ENCODE measurements at regions not wholly inside any gene's neighbourhood (a gene's known extent, or its start where the extent isn't known, plus 50 kb on each side); places are given as distances from the start of the nearest gene placed in this dataset.

DNA sequence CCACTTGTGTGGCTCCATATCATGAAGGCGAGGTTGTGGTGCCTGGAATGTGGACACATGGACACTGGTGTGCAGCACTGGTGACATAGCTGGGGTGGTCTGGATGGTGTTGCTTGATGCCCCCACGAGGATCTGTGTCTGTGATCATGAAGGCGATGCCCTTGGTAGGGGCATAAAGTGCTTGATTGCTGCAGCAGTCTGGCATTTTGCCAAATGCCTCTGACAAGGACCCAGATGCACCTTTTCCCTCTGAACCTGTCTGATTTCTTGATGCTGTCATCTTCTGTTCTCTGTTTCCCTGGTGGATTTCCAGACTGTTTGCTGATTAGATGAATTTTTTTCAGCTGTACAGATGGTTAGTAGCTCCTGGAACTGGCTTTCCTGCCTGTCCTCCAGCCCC, 752.0 kb upstream of the HS6ST1 start:
- H3K27ac ChIP-seq (ENCODE audit: low read depth, low read length), result no peak overlapping the region
- no peak overlapping the region for H3K4me3 ChIP-seq (ENCODE audit: low read depth in 1 of 2, low read length in 2 of 2)
- no peaks in the 10 kb centered on the region for H3K4me1 ChIP-seq (ENCODE audit: insufficient read depth, low read length)
- no peaks in the 10 kb centered on the region for H3K27me3 ChIP-seq (ENCODE audit: control insufficient read depth in 1 of 2, insufficient read depth in 2 of 2, low read length in 2 of 2)
- no peaks in the 10 kb centered on the region for H3K9me3 ChIP-seq (ENCODE audit: low read length)
- H3K9ac ChIP-seq (ENCODE audit: low read length), result no peak overlapping the region
- no peaks in the 10 kb centered on the region for H3K36me3 ChIP-seq (ENCODE audit: insufficient read depth, low read length)

DNA sequence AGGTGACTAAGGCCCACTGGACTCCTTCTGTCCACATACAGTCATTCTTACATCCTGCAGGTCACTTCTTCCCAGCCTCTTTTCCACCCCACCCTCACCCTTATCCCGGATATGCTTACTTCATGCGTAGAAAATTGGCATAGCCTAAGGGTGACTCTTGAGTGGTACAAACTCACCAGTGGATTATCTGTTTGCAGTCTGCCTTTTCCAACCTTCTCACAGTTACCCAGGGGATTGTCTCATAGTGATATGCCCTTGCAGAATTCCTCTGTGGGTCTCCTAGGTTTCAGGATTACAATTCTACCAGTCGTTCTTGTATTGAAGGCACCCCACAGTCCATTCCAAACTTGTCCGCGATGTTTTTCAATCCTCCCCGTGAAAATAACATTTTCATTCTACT, 752.9 kb upstream of the HS6ST1 start:
- no peak overlapping the region for H3K4me3 ChIP-seq (ENCODE audit: low read depth in 1 of 2, low read length in 2 of 2)
- H3K9ac ChIP-seq (ENCODE audit: low read length), result no peak overlapping the region
- no peaks in the 10 kb centered on the region for H3K36me3 ChIP-seq (ENCODE audit: insufficient read depth, low read length)
- H3K4me1 ChIP-seq (ENCODE audit: insufficient read depth, low read length), result no peaks in the 10 kb centered on the region
- no peaks in the 10 kb centered on the region for H3K9me3 ChIP-seq (ENCODE audit: low read length)
- H3K27me3 ChIP-seq (ENCODE audit: control insufficient read depth in 1 of 2, insufficient read depth in 2 of 2, low read length in 2 of 2), result no peaks in the 10 kb centered on the region
- no peak overlapping the region for H3K27ac ChIP-seq (ENCODE audit: low read depth, low read length)

DNA sequence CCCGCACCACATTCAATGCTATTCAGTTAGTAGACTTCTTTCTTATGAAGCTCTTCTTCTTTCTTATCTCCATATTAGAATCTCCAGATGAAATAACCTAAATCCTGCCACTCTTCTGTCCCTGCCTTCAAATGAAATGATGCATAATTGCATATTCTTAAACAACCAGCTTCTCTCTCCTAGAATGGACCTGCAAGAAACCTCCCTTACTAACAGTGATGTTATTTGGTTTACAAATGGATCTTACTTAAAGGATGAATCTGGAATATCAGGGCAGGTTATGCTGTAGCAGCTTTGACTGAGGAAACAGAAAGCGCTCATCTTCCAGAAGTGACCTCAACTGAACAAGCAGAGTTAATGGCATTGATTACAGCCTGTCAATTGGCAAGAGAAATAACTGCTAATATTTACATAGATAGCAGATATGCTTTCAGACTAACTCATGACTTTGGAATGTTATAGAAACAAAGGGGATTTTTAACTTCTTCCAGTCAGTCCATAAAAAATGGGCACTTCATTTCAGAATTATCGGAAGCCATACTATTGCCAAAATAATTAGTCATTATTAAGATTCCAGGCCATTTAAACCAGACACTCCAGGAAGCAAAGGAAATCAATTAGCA, 755.7 kb upstream of the HS6ST1 start:
- Histone ChIP-seq H3K4me3 (ENCODE audit: low read depth in 1 of 2, low read length in 2 of 2) (no peak overlapping the region), H3K4me1 (ENCODE audit: insufficient read depth, low read length) (no peaks in the 10 kb centered on the region), H3K9ac (ENCODE audit: low read length) (no peak overlapping the region), H3K27me3 (ENCODE audit: control insufficient read depth in 1 of 2, insufficient read depth in 2 of 2, low read length in 2 of 2) (no peaks in the 10 kb centered on the region), H3K9me3 (ENCODE audit: low read length) (no peaks in the 10 kb centered on the region), H3K36me3 (ENCODE audit: insufficient read depth, low read length) (no peaks in the 10 kb centered on the region), H3K27ac (ENCODE audit: low read depth, low read length) (no peak overlapping the region)

DNA sequence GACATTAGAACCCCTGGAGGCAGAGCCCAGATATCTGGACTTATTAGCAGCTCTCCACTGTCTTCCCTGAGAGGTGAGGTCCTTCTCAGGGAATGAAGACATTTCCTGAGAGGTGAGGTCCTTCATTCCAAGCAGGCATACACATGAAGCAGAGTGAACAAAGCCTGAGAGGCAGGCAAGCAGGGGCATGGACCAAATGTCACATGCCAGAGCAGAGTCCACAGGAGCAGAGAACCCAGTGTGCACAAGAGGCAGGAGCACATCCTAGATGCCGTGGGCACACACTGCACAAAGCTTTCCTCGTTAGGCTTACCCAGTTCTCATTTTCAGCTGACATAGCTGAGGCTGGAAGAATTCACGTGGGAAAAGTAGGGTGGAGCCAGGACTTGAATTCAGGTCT, 759.9 kb upstream of the HS6ST1 start:
- H3K27ac ChIP-seq (ENCODE audit: low read depth, low read length), result no peak overlapping the region
- H3K9me3 ChIP-seq (ENCODE audit: low read length), result no peaks in the 10 kb centered on the region
- no peaks in the 10 kb centered on the region for H3K4me1 ChIP-seq (ENCODE audit: insufficient read depth, low read length)
- H3K27me3 ChIP-seq (ENCODE audit: control insufficient read depth in 1 of 2, insufficient read depth in 2 of 2, low read length in 2 of 2), result no peaks in the 10 kb centered on the region
- H3K36me3 ChIP-seq (ENCODE audit: insufficient read depth, low read length), result no peaks in the 10 kb centered on the region
- H3K9ac ChIP-seq (ENCODE audit: low read length), result no peak overlapping the region
- no peak overlapping the region for H3K4me3 ChIP-seq (ENCODE audit: low read depth in 1 of 2, low read length in 2 of 2)

DNA sequence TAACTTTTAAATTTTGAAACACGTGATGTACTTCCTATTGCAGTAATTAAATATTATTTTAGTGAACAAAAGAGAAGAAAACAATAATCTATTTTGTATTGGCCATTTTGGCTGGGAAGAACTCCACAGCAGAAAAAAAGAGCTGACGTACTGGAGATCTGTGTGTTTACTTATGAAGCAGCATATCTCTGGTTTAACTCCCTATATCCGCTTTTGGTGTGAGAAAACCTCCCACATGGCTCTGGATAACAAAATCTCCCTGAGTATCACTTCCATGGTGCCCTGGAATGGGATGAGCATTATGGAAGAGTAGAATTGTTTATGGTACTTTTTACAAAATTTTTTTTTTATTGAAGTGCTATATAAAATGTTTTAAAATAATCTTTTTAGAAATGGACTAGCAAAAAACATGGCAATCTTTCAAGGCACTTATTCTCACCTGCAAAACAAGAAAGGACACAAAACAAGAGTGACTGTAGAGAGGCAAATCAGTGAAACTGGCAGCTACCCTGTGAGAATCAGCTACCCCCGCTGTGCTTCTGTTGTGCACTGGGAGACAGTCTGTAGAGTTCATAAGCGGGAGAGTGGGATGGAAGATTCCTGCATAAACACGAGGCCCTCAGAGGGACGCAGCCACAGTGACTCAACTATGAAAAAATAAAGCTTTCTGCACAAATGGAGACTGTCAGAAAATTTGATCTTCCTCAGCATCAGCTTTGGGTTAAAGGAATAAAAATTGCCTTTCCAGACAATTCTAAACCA, 762.2 kb upstream of the HS6ST1 start:
- no peaks in the 10 kb centered on the region for H3K4me1 ChIP-seq (ENCODE audit: insufficient read depth, low read length)
- no peak overlapping the region for H3K9ac ChIP-seq (ENCODE audit: low read length)
- no peak overlapping the region for H3K4me3 ChIP-seq (ENCODE audit: low read depth in 1 of 2, low read length in 2 of 2)
- no peak overlapping the region for H3K27ac ChIP-seq (ENCODE audit: low read depth, low read length)
- no peaks in the 10 kb centered on the region for H3K36me3 ChIP-seq (ENCODE audit: insufficient read depth, low read length)
- no peaks in the 10 kb centered on the region for H3K9me3 ChIP-seq (ENCODE audit: low read length)
- no peaks in the 10 kb centered on the region for H3K27me3 ChIP-seq (ENCODE audit: control insufficient read depth in 1 of 2, insufficient read depth in 2 of 2, low read length in 2 of 2)

DNA sequence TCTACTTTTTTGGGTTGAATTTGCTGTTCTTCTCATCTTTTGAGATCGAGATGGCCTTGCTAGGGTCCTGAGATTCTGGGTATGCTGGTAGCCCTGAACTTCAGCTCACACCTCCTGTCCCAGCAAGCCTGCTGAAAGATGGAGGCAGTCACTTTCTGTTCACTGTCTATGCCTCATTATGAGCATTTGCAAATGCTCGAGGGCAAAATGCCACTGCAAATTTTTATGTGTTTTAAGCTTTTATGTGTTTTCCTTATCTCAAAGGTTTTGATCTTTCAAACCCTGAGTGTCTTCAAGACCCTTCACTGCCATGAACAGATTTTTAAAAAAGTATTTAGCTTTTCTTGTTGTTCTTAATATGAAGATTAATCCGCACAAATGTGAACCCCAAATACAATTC, 766.7 kb upstream of the HS6ST1 start:
- Histone ChIP-seq H3K9ac (ENCODE audit: low read length) (no peak overlapping the region), H3K4me3 (ENCODE audit: low read depth in 1 of 2, low read length in 2 of 2) (no peak overlapping the region), H3K9me3 (ENCODE audit: low read length) (no peaks in the 10 kb centered on the region), H3K27ac (ENCODE audit: low read depth, low read length) (no peak overlapping the region), H3K27me3 (ENCODE audit: control insufficient read depth in 1 of 2, insufficient read depth in 2 of 2, low read length in 2 of 2) (no peaks in the 10 kb centered on the region), H3K4me1 (ENCODE audit: insufficient read depth, low read length) (no peaks in the 10 kb centered on the region), H3K36me3 (ENCODE audit: insufficient read depth, low read length) (no peaks in the 10 kb centered on the region)

DNA sequence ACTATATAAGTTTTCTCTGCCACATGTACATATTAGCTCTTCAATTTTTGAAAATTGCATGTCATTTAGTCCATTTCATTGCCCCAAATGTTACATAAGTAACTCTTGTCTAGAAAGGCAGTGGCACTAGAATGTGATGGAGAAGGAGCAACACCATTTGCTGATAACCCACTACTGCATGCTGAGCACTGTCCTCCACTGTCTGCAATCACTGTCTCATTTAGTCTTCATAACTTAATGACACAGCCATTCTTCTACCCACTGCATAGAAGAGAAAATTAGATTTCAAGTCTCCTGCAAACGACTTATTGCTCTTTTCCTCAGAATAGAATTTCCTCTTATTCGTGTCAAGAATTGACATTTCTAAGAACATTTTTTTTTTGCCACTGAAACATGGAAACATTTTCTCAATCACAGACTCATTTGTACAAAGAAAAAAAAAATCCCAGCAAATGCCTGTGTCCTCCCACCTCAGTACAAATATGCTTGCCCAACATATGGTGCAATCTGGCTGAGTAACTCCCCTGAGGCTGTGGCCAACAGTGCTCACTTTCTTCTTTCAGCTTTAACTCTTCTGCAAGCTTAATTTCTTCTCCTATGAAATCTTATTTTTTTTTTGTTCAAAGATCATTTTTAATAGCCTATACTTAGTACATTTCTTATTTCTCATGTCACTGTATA, 768.6 kb upstream of the HS6ST1 start:
- Histone ChIP-seq H3K36me3 (ENCODE audit: insufficient read depth, low read length) (no peaks in the 10 kb centered on the region), H3K27ac (ENCODE audit: low read depth, low read length) (no peak overlapping the region), H3K9ac (ENCODE audit: low read length) (no peak overlapping the region), H3K4me3 (ENCODE audit: low read depth in 1 of 2, low read length in 2 of 2) (no peak overlapping the region), H3K27me3 (ENCODE audit: control insufficient read depth in 1 of 2, insufficient read depth in 2 of 2, low read length in 2 of 2) (no peaks in the 10 kb centered on the region), H3K9me3 (ENCODE audit: low read length) (no peaks in the 10 kb centered on the region), H3K4me1 (ENCODE audit: insufficient read depth, low read length) (no peaks in the 10 kb centered on the region)

DNA sequence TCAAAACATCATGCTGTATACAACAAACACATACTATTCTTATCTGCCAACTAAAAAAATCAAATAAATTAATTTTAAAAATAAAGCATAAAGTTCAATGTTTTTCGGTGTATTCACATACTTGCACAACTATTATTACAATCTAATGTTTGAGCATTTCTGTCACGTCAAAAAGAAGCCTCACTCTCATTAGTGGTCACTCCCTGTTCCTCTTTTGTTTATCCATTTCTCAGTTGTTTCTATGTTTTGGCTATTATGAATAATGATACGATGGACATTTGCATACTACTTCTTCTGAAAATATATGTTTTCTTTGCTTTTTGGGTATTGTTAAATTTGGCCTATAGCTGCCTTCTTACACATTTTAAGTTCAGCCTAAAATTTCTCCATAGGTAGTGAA, 773.0 kb upstream of the HS6ST1 start:
- no peaks in the 10 kb centered on the region for H3K9me3 ChIP-seq (ENCODE audit: low read length)
- H3K4me1 ChIP-seq (ENCODE audit: insufficient read depth, low read length), result no peaks in the 10 kb centered on the region
- no peak overlapping the region for H3K9ac ChIP-seq (ENCODE audit: low read length)
- H3K36me3 ChIP-seq (ENCODE audit: insufficient read depth, low read length), result no peaks in the 10 kb centered on the region
- H3K4me3 ChIP-seq (ENCODE audit: low read depth in 1 of 2, low read length in 2 of 2), result no peak overlapping the region
- H3K27me3 ChIP-seq (ENCODE audit: control insufficient read depth in 1 of 2, insufficient read depth in 2 of 2, low read length in 2 of 2), result no peaks in the 10 kb centered on the region
- H3K27ac ChIP-seq (ENCODE audit: low read depth, low read length), result no peak overlapping the region

DNA sequence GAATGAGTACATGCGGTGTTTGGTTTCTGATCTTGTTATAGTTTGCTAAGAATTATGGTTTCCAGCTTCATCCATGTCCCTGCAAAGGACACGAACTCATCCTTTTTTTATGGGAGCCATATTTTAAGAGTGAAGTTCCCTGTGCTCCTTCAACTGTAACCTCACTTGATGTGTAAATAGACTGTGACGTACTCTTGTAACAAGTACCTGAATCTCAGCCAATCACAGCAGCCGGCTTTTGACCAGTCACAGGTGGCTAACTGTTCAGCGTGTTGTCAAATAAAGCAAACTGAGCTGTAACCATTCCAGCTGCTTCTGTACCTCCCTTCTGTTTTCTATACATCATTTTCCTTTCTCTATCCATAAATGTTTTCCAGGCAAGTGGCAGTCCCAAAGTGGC, 774.3 kb upstream of the HS6ST1 start:
- no peaks in the 10 kb centered on the region for H3K27me3 ChIP-seq (ENCODE audit: control insufficient read depth in 1 of 2, insufficient read depth in 2 of 2, low read length in 2 of 2)
- H3K9ac ChIP-seq (ENCODE audit: low read length), result no peak overlapping the region
- no peak overlapping the region for H3K27ac ChIP-seq (ENCODE audit: low read depth, low read length)
- no peaks in the 10 kb centered on the region for H3K36me3 ChIP-seq (ENCODE audit: insufficient read depth, low read length)
- H3K4me1 ChIP-seq (ENCODE audit: insufficient read depth, low read length), result no peaks in the 10 kb centered on the region
- no peaks in the 10 kb centered on the region for H3K9me3 ChIP-seq (ENCODE audit: low read length)
- no peak overlapping the region for H3K4me3 ChIP-seq (ENCODE audit: low read depth in 1 of 2, low read length in 2 of 2)

DNA sequence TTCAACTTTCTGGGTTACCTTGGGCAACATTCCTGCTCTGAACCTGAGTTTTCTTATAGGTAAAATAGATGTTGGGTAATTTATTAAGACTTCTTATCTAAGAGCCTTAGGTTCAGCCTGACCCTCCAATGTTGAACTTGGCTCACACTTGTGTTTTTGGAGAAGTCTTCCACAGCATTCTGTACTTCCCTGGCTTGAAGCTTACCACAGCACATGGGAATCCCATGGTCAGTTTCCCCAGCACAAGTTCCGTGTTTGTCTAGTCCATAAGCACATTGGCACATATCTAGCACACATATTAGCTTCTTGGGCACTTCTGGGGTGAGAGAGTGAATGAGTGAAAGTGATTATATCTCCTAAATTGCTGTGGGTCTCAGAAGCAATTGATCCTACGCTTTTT, 782.5 kb upstream of the HS6ST1 start:
- Histone ChIP-seq H3K9me3 (ENCODE audit: low read length) (no peaks in the 10 kb centered on the region), H3K4me3 (ENCODE audit: low read depth in 1 of 2, low read length in 2 of 2) (no peak overlapping the region), H3K9ac (ENCODE audit: low read length) (no peak overlapping the region), H3K4me1 (ENCODE audit: insufficient read depth, low read length) (no peaks in the 10 kb centered on the region), H3K36me3 (ENCODE audit: insufficient read depth, low read length) (no peaks in the 10 kb centered on the region), H3K27ac (ENCODE audit: low read depth, low read length) (no peak overlapping the region), H3K27me3 (ENCODE audit: control insufficient read depth in 1 of 2, insufficient read depth in 2 of 2, low read length in 2 of 2) (no peaks in the 10 kb centered on the region)

DNA sequence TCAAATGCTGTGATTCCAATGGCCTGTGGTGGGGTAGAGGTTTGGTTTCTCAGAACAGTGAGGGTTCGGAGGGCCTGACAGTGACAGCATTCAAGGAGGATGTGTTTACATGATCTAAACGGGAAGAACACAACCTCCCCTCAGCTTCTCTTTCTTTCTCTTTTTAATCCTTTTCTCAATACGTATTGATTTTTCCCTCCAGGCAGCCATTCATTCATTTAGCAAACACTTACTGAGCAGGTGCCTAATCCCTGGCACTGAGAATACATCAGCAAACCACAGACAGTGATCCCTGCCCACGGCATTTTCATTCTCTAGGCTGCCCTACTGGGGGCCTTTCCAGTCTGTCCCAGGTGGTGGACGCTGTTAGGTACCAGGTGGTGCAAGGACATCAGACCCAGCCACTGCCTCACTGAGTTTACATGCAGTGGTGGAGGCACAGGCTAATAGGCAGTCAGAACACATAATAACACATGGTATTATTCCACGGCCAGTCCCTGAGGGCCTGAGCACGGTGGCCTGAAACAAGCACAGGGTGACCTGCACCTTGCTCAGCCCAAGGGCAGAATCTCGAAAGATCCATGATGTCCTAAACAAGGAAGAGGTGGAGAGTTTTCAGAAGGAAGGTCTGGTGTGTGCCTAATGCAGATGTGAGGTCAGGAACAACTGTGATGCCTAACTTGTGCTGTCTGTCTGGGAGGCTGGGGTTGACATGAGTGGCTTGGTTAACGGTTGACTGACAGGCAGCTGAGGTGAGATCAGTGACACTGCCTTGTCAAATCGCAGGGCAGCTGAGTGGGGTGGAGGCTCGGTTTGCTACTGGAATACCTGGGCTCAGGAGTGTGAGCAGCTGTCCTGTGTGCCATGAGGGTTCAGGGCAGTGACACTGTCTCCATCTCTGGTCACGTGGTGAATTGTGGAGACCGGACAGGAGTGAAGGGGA, 785.5 kb upstream of the HS6ST1 start:
- Histone ChIP-seq H3K9me3 (ENCODE audit: low read length) (no peaks in the 10 kb centered on the region), H3K4me3 (ENCODE audit: low read depth in 1 of 2, low read length in 2 of 2) (no peak overlapping the region), H3K27me3 (ENCODE audit: control insufficient read depth in 1 of 2, insufficient read depth in 2 of 2, low read length in 2 of 2) (no peaks in the 10 kb centered on the region), H3K4me1 (ENCODE audit: insufficient read depth, low read length) (no peaks in the 10 kb centered on the region), H3K9ac (ENCODE audit: low read length) (no peak overlapping the region), H3K27ac (ENCODE audit: low read depth, low read length) (no peak overlapping the region), H3K36me3 (ENCODE audit: insufficient read depth, low read length) (no peaks in the 10 kb centered on the region)

Measured in muscle layer of colon (tissue), 2 donors.